ENCODE measurements at regions not wholly inside any gene's neighbourhood (a gene's known extent, or its start where the extent isn't known, plus 50 kb on each side); places are given as distances from the start of the nearest gene placed in this dataset.
"Not testable (repeated sequence)": the region's sequence is repeated elsewhere in the genome, so short reads cannot be mapped to it uniquely, and the experiment has no call there.

DNA sequence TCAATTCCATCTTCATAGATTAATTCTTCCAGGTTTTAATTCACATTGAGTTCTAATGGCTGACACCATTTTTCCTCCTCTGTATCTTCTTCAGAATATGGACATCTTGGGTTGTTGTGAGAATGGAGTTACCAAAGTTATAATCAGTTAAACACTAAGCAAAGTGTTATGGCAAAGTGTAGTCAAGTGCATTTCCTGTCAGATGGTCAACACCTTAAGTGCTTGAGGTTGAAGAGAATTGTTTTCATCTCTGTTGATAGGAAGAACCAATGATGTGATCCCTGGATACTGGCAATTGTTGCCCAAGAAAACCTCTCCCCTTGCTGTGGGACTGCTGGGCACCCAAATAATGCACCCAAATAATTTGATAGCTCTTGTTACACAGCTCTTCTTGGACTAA lies 102.6 kb upstream of the SATB1 start:
- DNase-seq, result no peak

DNA sequence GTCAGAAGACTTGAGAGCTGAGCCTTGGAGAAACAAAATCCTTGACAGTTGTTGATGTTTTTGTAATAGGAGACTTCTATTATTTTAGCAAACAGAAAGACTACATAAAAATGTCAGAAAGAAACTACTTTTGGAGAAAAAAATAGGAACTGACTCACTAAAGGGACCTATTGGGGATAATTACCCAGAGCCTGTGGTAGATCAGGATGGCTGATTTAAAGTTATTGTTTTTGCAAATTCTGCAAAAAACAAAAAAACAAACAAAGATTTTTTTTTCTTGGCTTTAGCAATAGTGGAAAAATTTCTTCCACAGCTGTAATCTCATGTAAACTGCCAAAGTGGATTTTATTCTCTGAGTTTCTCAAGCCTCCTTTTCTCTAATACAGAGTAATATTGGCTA lies 101.5 kb upstream of the SATB1 start:
- no peak for DNase-seq

- DNase-seq, result not testable (repeated sequence)
Measured at GRCh38 chr3:18516170-18516569, 91.0 kb upstream of the SATB1 start.

DNA sequence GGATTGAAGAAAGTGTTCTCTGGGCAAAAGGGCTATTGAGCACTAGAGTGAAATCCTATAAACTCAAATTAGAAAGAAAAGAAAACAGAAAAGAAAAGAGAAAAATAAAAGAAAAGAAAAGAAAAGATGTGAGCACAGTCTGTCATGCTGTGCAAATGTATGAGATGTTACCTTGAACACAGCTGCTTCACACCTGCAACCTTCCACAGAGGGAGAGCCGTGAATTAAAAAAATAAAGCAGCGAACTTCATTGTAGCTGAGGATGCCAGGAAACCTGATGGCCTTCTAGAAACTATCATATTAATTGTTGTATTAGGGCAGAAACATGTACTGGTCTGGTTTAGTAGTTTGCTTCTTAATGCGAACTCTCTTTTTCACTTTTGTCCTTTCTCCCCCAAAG lies 88.0 kb upstream of the SATB1 start:
- no peak for DNase-seq

- DNase-seq, result peak; percentile 45
Measured at GRCh38 chr3:18512007-18512406, 86.9 kb upstream of the SATB1 start.

DNA sequence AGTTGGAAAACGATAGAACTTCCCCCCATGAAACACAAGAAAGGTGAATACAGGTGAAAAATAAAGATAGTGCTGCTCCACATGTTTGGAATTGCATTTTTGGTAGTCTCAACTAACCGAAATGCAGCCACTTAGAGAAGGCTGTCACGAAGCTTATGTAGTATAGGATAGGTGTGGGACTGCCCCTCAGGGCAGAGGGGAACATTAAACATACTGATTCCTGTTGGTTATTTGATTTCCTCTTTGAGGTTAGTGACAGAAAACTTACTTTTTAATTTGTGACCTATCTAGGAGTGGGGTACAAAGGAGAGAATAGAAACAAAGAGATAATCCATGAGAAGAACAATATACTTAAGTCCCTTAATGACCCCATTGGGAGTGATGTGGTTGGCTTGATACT lies 85.8 kb upstream of the SATB1 start:
- DNase-seq, result no peak

DNA sequence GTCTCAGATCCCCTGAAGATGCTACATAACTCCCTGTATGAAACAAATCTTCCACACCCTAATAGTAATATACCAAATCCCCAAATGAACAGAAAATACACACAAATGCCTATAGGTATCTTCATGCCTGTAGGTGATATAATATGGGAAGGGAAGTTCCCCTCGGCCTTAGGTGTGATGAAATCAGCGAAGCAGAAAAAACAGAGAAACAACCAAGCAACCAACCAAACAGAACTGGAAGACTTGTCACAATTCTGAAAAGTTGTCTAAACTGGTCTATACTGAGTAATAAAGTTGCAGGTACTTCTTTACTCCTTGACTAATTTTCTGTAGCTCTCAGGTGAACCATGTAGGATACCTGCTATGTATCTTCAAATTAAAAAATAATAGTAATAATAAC lies 82.2 kb upstream of the SATB1 start:
- no peak for DNase-seq

GRCh38 chr3:18505056-18505455 lies 79.9 kb upstream of the SATB1 start:
- DNase-seq, result no peak

GRCh38 chr3:18501679-18502343 lies 76.7 kb upstream of the SATB1 start:
- no peak for DNase-seq

- DNase-seq, result no peak
Measured at GRCh38 chr3:18500322-18500721, 75.2 kb upstream of the SATB1 start.

DNA sequence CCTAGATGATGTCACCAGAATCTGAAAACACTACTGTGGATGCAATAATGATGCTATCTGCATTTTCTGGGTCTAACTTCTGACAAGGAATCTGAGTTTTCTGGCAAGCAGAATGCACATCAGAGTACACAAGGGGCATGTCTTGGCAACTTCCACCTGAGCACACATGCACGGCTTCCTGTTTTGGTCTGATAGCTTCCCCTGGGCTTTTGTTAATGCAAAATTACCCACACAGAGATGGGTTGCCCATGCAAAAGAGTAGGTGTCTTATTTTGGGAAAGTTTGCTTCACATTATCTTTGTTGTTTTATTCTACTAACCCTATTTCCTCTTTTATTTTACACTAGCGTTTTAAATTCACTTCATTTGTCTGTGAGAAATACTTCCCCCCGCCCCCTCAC lies 74.2 kb upstream of the SATB1 start:
- DNase-seq, result no peak

DNA sequence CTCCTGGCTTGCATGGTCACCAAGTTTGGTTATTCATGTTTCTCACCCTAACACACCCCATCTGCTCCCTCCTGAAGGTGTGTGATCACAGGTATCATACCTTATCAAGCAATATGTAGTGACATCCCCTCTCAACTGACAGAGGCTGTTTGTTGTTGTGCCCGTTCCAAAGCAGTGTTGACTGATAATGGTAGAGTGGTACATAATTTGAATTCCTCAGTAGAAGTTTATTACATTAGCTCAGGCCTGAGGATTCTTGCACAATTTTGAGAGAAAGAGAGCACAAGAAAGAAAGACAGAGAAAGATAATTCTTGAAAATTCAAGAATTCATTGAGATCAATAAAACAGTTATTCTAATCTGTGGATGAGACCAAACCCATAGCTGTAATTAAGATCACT lies 69.1 kb upstream of the SATB1 start:
- no peak for DNase-seq

DNA sequence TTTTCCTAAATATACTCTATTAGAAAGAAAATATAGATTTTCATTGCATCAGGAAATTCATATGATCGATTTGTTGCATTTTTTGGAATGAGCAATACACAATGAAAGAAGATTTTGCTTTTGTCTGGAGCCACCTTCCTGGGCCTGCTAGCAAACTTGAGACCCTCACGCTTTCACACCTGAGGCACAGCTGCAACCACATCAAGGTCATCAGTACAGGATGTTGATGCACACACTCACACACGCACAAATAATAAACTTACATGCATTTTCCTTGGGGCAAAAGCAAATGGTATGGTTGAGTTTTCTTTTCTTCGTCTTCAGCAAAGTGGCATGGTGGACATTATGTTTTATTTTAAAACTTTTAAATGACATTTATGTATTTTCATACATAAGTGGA lies 64.8 kb upstream of the SATB1 start:
- no peak for DNase-seq

DNA sequence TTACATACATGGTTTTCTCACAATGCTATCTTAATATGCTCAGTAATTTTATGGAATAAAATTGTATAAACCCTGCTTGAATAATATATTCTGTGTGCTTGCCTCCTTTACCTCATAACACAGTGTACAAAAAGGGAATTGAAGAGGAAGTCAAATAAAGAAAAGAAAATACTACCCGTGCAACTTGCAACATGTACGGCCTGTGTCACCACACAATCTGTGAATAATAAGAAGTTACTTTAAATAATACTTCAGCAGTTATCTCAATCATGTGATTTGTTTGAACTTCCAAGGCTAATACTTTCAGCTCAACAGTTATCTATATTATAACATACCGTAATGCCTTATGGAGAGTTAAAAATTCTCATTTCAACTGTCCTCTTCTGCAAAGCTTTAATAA lies 58.1 kb upstream of the SATB1 start:
- DNase-seq, result no peak

- no peak for DNase-seq
Measured at GRCh38 chr3:18481946-18482548, 56.9 kb upstream of the SATB1 start.

DNA sequence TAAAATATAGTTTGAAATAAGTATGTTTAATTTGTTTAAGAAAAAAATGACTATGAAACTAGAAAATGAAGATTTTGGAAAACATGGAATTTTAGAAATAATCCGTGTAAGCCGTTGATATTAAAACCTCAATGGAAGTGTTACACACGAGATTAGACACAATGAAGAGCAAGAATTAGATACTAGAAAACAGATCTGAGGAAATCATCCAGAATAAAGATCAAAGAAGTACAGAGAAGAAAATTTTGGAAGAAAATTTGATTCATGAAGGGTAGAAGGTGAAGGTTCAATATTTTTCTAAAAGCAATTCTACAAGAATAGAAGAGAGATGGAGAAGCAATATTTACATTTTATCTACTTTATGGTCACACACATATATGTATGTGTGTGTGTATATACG lies 52.5 kb upstream of the SATB1 start:
- DNase-seq, result no peak
